Progenitor cell of endocrine pancreas (in vitro differentiated cells): ENCODE measurements at regions not wholly inside any gene's neighbourhood (a gene's known extent, or its start where the extent isn't known, plus 50 kb on each side); places are given as distances from the start of the nearest gene placed in this dataset.

Experiments used
- DNase-seq: peaks from one replicate; pipeline ENCODE4 v3.0.0; 2021; ENCODE audit warnings: low spot score; ENCODE audit not compliant: unreplicated experiment
- H3K27ac Mint-ChIP-seq: 2 replicates; pipeline ENCODE4 v1.8.0; 2021; ENCODE audit warnings: mild to moderate bottlenecking, moderate library complexity, mixed read lengths
- H3K27me3 Mint-ChIP-seq: 2 replicates; pipeline ENCODE4 v1.8.0; 2021; ENCODE audit warnings: mixed read lengths
- H3K36me3 Mint-ChIP-seq: 2 replicates; pipeline ENCODE4 v1.8.0; 2022; ENCODE audit warnings: mixed read lengths; ENCODE audit not compliant: insufficient read depth
- H3K4me1 Mint-ChIP-seq: 2 replicates; pipeline ENCODE4 v1.8.0; 2021; ENCODE audit warnings: low read depth, mixed read lengths
- H3K4me3 Mint-ChIP-seq: 2 replicates; pipeline ENCODE4 v1.8.0; 2021; ENCODE audit warnings: low read depth, mild to moderate bottlenecking, moderate library complexity, mixed read lengths
- H3K9me3 Mint-ChIP-seq: 2 replicates; pipeline ENCODE4 v1.8.0; 2021; ENCODE audit warnings: low read depth, mixed read lengths
- CTCF ChIP-seq: fragments of 200-600 bp; sonication (generic); IDR thresholded peaks from one replicate; pipeline ENCODE4 v1.5.0; 2021; ENCODE audit warnings: antibody characterized with exemption, mild to moderate bottlenecking; ENCODE audit not compliant: unreplicated experiment

GRCh38 chr4:72900952-72901351 lies 168.6 kb downstream of the COX18 start:
- no peaks in the 10 kb centered on the region for H3K4me1 Mint-ChIP-seq
- H3K27ac Mint-ChIP-seq, result no peak overlapping the region
- H3K27me3 Mint-ChIP-seq, result no peaks in the 10 kb centered on the region
- H3K36me3 Mint-ChIP-seq, result no peaks in the 10 kb centered on the region
- H3K9me3 Mint-ChIP-seq, result peaks cover 3% of the 10 kb centered on the region
- no peak for TF ChIP-seq CTCF
- no peak overlapping the region for H3K4me3 Mint-ChIP-seq
- DNase-seq, result no peak

DNA sequence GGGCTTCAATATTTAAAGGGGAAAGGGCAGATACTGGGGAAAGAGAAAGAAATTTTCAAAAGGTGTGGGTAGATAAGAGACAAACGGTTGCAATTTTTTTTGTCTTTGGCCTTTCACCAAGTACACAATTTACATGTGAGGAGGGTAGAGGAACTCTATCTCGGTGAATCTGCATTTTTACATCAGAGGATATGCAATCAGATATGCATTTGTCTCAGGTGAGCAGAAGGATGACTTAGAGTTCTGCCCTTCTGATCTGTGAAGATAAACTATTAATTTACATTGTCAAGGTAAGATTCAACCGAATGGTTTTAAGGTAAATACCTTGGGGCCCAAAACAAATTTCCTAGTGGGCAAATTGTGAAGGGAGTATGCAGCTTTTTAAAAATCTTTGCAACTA lies 169.9 kb downstream of the COX18 start:
- no peak for TF ChIP-seq CTCF
- Mint-ChIP-seq H3K4me3 (no peak overlapping the region), H3K27me3 (no peaks in the 10 kb centered on the region), H3K4me1 (no peaks in the 10 kb centered on the region), H3K36me3 (no peaks in the 10 kb centered on the region), H3K9me3 (peaks cover 3% of the 10 kb centered on the region), H3K27ac (no peak overlapping the region)
- no peak for DNase-seq

GRCh38 chr4:72899214-72899613 lies 170.3 kb downstream of the COX18 start:
- H3K27ac Mint-ChIP-seq, result no peak overlapping the region

DNA sequence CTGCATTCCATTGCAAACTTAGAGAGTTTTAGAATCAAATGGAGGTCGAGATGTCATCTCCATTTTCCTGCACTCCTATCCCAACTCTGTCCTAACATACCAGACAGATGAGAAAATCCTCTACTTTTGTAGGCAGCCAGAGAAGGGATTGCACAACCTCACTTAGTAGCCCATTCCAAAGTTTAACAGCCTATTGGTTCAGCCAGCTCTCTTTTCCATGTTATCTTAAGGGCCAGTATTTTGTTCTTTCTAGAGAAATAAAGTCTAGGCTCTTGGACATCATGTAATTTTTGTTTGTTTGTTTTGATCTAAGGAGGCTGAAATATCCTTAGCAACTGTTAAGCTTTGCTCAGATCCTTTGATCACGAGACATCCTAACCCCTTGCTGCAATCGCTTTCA lies 173.0 kb downstream of the COX18 start:
- H3K36me3 Mint-ChIP-seq, result no peaks in the 10 kb centered on the region
- no peak for TF ChIP-seq CTCF
- no peak for DNase-seq
- H3K4me1 Mint-ChIP-seq, result peaks cover 13% of the 10 kb centered on the region
- no peak overlapping the region for H3K4me3 Mint-ChIP-seq
- no peak overlapping the region for H3K27ac Mint-ChIP-seq
- peaks cover 3% of the 10 kb centered on the region for H3K9me3 Mint-ChIP-seq
- H3K27me3 Mint-ChIP-seq, result no peaks in the 10 kb centered on the region

More at GRCh38 chr4:72899214-72899613, 170.3 kb downstream of the COX18 start:
- H3K9me3 Mint-ChIP-seq, result peaks cover 3% of the 10 kb centered on the region
- H3K4me3 Mint-ChIP-seq, result no peak overlapping the region
- H3K36me3 Mint-ChIP-seq, result no peaks in the 10 kb centered on the region
- no peaks in the 10 kb centered on the region for H3K4me1 Mint-ChIP-seq
- H3K27me3 Mint-ChIP-seq, result no peaks in the 10 kb centered on the region
- no peak for TF ChIP-seq CTCF
- no peak for DNase-seq

DNA sequence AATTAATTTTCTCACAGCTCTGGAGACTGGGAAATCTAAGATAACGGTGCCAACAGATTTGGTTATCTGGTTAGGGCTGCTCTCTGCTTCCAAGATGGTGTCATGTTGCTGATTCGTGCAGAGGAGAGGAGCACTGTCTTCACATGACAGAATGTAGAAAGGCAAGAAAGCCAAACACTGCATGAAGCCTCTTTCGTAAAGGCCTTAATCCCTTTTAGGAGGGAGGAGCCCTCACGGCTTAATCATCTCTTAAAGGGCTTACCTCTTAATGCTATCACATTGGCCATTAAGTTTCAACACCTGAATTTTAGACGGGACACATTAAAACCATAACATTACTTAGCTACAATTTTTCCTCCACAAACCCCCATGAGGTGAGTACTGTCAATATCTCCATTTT lies 174.1 kb downstream of the COX18 start:
- H3K27ac Mint-ChIP-seq, result no peak overlapping the region
- H3K9me3 Mint-ChIP-seq, result peaks cover 3% of the 10 kb centered on the region
- no peak for DNase-seq

More for the DNA sequence above, 174.1 kb downstream of the COX18 start:
- Mint-ChIP-seq H3K27me3 (no peaks in the 10 kb centered on the region), H3K4me1 (peaks cover 13% of the 10 kb centered on the region), H3K36me3 (no peaks in the 10 kb centered on the region), H3K4me3 (no peak overlapping the region)
- no peak for TF ChIP-seq CTCF
